ENCODE measurements at regions not wholly inside any gene's neighbourhood (a gene's known extent, or its start where the extent isn't known, plus 50 kb on each side); places are given as distances from the start of the nearest gene placed in this dataset.
"Not testable (repeated sequence)": the region's sequence is repeated elsewhere in the genome, so short reads cannot be mapped to it uniquely, and the experiment has no call there.

DNA sequence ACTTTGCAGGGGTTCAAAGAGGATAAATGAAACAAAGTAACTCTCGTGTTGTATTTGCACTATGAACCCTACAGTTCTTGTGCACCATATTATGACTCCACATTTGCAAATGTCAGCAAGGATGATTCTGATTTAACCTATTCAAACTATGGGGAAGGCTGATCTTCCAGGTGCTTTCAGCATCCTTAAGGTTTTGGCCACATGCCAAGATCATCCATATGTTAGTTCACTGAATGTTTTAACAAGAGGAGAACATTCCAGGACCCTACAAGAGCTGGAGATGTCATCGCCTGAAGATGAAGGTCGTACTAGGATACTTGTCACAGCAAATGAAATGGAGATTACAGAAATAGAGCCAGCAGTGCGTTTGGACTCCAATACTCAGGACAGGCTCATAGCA lies 114.2 kb downstream of the DHRS2 start:
- no peak for ATAC-seq
- DNase-seq (ENCODE audit: low spot score) = no peak

DNA sequence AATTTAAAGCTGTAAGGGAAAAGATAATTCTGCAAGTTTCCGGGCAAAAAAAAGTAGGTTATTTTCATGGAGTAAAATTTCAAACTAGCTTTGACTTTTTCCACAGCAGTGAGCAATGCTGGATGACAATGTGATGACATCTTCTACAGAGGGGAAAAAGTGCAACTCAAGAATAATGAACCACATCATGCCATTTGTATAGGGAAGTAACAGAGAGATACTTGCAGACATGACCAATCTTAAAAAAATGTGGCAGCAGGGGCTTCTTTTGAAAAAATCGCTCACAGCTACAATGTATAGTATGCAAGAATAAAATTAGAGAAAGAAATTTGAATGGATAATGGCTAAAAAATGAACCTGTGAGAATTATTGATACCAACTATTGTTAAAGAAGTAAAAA lies 115.5 kb downstream of the DHRS2 start:
- no peak for ATAC-seq
- DNase-seq (ENCODE audit: low spot score) = no peak

DNA sequence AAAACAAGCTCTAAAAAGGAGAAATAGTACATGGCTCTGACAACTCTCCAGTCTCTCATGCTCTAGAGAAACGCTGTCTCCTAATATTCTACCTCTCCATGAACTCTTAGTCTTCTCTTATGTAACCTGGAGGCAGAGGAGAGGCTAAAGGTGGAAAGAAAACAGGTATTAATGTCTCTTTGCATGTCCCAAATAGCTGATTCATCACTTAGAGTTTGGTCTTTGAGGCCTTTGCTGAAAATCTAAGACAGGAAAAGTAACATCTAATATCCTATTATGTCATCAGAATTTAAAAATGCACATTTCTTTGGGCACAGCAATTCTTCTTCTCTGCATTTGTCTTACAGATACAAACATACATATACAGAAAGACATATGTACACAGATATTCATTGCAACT lies 127.2 kb downstream of the DHRS2 start:
- DNase-seq (ENCODE audit: low spot score) (no peak), ATAC-seq (peak; percentile 31)

DNA sequence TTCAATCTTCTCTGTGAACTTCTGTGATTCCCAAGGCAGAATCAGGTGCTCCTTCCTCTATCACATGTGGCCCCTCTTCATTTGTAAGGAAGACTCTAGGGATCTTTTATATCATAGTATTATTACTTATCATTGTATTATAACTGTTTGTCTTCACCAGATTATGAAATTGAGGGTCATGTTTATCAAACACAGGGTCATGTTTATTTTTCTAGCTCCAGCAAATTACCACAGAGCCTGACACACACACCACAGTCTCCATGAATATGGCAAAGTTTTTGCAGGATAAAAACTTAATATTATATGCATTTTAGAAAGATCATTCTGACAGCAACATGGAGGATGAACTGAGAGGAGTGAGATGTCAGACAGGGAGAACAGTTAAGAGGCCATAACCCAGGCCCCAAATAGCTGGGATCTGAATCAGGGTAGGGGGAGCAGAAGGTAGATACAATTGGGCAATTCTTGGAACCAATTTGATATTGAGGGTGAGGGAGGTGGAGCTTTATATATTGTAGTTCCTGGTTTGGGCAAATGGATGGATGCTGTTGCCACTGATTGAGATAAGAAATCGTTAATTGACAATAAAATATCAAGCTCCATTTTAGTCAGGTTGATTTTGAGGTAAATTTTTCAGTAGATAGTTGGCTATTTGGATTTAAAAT lies 130.7 kb downstream of the DHRS2 start:
- peak; percentile 85 for ATAC-seq
- DNase-seq (ENCODE audit: low spot score) = no peak

DNA sequence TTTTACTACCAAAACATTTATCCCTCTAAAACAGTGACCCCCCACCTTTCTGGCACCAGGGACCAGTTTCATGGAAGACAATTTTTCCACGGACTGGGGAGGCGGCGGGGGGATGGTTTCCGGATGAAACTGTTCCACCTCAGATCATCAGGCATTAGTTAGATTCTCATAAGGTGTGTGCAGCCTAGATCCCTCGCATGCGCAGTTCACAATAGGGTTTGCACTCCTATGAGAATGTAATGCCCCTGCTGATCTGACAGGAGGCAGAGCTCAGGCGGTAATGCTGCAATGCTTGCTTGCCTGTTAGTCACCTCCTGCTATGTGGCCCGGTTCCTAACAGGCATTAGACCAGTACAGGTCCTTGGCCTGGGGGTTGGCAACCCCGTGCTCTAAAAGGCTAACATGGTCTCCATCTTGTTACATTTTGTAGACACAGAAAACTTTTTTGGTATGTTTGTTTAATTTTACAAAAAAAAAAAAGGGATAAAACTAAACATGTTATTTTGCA lies 133.1 kb downstream of the DHRS2 start:
- not testable (repeated sequence) for DNase-seq (ENCODE audit: low spot score)
- peak; percentile 71 for ATAC-seq

DNA sequence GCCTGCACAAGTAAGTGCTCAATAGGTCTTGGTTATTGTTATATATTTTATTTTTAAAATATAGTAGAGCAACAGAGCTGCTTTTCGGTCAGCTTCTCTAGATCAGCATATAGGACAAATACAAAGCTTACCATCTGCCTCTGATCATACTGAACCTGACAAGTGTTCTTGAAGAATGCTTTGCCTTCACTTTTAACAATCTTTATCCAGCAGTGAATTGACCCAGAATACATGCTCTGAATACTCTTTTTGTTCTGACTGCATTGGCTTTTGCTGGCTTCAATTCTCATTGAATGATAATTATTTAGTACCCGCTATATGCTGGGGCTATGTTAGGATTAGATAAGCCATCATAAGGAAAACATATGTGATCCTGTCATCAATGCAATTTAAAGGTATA lies 137.8 kb downstream of the DHRS2 start:
- no peak for ATAC-seq
- DNase-seq (ENCODE audit: low spot score) = no peak

DNA sequence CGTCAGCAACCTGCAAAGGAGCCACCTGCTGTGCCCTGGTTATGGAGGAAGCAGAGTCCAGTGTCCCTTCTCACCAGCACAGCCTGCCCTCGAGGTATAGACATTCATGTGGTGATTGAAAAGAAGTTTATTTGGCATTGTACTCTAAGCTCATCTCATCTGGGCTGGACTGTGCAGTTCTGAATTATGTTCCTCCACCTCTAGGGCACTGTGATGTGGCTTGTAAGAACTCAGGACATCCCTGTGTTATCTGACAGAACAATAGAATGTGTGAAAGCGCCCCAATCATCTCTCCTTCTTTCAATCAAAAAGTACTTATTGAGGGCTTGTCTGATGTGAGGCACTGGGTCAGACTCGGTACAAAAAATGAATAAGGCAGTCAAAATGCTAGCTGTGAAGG lies 140.1 kb downstream of the DHRS2 start:
- DNase-seq (ENCODE audit: low spot score) = no peak

DNA sequence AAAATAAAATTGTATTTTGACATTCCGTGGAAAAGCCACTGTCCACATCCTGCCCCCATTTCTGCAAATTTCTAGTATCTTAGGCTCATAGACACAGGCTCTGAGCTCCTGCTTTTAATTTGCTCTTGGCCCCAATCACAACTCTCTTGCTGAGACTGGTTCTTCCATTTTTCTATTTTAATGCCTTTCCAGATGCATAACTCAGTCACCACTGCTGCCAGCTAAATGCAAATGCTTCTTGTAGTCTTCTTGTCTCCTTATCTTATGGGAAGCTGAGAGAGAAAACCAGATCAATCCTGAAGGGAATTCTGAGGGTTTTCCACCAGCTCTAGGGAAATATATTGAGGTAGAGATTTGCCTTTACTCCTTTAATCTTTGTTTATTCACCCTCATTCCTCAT lies 149.0 kb downstream of the DHRS2 start:
- ATAC-seq = no peak
- DNase-seq (ENCODE audit: low spot score) = no peak

More for the DNA sequence above, 140.1 kb downstream of the DHRS2 start:
- no peak for ATAC-seq

DNA sequence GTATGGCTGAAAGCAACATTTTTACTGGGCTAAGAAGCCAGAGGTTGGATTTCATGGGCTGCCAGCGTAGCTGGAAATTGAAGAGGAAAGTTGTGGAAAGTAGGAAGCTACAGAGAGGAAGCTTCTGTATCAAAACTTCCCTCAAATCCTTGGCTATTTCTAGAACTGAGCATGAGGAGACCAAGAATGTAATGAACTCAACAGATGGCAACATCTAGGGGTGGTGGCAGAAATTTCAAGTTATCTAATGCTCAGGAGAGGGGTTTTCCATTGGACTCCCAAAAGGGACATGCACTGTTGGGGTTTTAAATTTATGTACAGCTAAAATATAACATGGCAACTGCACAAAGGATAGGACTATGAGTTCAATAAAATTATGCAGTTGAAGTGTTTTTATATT lies 151.3 kb downstream of the DHRS2 start:
- ATAC-seq (no peak), DNase-seq (ENCODE audit: low spot score) (no peak)

DNA sequence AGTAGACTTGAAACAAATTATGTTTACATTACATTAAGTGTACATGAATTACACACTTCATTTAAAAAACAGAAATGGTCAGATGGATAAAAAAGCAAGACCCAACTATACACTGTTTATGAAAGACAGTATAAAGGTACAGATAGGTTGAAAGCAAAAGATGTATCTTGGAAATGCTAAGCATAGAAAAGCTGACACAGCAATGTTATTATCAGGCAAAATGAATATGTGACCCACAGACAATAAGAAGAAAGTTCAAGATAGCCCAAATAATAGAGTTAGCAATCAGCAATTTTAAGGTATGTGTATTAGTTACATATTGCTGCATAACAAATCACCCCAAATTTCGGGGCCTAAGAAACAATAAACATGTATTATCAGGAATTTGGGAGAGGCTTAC lies 153.5 kb downstream of the DHRS2 start:
- ATAC-seq (no peak), DNase-seq (ENCODE audit: low spot score) (no peak)

DNA sequence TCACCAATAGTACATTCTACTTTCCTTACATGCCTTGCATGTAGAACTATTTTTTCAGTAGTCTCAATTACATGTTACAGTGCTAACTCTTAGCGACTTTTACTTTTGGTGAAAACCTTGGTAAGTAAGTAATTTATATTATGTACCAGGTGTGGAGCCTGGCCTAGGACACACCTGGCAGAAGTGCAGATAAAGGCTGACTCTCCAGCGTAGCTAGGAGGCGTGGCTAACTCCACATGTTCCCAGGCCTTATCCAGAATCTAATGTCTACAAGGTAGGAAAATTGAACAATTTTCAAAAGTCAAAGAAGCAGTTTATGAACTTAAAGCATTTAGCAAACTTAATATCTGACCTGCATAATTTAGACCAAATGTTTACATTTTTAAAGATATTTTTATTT lies 157.4 kb downstream of the DHRS2 start:
- DNase-seq (ENCODE audit: low spot score) = no peak
- no peak for ATAC-seq

DNA sequence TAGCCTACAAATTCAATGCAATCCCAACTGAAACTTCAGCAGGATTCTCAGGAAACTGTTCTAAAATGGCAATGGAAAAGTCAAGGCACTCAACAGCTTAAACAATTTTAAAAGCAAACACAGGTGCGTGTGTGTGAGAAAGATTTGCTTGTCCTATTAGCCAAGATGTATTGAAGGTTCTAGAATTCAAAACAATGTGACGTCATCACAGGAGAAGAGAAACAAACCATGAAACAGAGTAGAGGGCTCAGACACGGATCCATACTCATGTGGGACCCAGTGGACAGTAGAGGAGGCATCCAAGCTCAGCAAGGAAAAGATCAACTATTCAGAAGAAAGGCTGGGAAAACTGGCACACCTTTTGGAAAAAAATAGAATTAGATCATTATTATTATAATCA lies 152.8 kb upstream of the DHRS4 start:
- DNase-seq (ENCODE audit: low spot score) = no peak
- no peak for ATAC-seq

DNA sequence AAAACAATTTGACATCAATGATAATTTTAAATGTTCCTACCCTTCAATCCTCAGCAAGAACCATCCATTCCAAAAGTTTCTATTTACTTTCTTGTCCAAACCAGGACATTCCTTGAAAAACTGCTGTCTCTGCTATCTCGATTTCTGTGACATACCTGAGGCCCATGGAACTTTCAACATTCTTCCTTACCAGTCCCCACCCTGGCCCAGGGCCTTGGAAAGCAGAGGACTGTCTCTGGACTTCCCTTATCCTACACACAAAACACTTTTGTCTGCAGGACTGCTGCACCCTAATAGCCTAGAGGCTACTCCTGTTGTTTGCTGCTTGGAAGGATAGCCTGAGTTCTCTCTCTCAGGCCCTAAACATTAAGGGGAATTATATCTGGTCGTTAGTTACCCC lies 151.8 kb upstream of the DHRS4 start:
- ATAC-seq = no peak
- DNase-seq (ENCODE audit: low spot score) = no peak

DNA sequence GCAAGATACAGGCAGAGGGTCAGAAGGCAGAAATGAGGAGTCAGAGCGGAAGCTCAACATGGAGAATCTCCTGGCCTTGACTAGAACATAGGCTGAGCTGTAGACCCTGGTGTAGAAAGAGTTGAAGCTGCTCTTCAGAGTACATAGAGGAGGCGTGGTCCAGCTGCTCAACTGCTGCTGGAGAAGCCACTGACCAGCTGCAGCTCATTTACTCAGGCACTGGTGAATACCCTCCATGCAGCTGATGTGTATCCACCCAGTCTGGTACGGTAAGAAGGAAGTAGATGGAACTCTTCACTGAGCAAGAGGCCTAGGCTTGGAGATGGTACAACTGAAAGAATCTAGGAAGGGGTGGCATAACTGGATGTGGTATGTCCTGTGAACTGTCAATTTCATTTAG lies 148.8 kb upstream of the DHRS4 start:
- DNase-seq (ENCODE audit: low spot score) = no peak
- ATAC-seq = no peak

DNA sequence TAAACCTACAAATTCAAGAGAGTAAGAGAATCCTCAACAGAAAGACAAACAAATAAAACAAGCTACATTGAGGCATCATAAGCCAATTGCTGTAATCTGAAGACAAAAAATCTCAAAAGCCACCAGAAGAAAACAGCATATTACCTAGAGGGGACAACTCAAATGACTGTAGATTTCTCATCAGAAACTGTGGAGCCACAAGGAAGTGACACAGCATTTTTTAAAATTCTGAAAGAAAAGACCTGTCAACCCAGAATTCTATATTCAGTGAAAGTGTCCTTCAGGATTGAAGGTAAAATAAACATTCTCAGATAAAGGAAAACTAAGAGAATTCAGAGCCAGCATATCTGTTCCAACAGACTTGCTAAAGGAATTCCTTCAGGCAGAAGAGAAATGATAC lies 147.8 kb upstream of the DHRS4 start:
- no peak for DNase-seq (ENCODE audit: low spot score)
- no peak for ATAC-seq

DNA sequence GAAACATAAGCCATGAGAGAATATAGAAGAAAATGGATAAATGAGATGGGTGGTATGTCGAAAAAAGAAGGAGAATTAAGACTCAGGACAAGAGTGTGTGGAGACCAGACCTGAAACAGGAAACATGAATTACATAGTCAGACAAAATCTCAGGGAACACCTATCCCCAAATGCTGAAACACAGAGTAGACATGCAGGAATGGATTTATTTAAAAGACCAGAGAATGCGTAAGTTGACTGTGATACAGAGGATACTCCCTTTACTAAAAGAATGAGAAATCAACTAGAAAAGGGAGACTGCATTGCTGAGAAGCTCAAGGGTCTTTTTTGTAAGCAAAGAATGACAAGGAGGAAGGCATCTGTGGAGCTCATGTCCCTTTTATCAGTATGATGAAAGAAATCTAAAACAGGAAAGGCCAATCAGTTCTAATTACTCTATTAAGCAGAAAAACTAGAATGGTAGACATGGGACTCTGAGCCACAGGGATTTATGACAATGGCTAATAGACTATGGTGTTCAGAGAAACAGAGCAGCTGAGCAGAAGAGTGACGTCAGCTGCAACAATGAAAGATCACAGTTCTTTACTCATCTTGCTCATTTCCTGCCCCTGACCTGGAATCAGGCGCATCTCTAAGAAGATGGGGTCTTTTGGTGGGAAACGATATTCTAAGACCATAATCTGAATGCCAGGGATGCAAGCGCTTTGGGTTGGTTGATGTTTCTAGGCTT lies 138.9 kb upstream of the DHRS4 start:
- no peak for ATAC-seq
- DNase-seq (ENCODE audit: low spot score) = no peak

DNA sequence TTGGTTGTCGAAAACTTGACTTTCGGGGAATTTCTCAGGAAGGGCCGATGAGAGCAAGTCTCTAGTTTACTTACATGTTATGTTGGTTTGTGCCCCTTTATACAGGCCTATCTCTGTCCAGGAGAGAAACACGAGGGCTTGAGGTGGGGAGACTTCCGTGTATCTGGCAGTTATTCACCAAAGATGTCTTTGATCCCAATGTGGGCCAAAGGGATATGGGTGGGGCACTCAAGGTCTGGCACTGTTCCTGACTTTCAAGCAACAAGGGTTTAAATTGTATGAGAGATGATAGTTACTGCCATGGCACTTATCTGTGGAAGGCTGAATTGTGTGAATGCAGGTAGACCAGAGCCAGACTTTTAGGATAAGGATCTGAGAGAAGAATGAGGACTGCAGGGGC lies 137.2 kb upstream of the DHRS4 start:
- ATAC-seq (no peak), DNase-seq (ENCODE audit: low spot score) (no peak)

DNA sequence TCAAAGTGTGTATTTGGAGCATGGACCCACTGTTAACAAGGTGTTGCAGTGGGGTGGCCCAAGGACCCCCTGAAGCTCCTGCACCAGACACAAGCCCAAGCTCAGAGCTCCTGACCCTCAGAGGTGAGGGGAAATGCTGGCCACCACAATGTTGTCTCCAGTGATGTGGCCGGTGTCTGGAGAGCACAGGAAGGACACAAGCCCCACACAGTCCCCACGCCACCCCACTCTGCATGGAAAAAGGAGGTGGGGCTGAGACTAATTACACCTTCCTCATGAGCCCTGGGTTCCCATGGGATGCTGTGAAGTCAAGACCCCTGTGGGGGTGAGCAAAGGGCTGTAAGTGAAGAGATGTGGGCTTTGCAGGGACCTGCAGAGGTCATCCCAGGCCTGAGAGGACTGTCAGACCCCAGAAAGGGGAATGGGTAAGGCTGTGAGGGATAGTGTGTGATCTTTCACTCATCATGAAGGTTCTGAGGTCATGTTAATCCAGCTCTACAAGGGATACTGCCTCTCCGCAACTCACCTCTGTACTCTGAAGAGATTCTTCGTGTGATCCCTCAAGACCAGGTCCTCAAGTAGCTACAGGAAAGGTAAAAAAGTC lies 136.3 kb upstream of the DHRS4 start:
- DNase-seq (ENCODE audit: low spot score) (no peak), ATAC-seq (no peak)

DNA sequence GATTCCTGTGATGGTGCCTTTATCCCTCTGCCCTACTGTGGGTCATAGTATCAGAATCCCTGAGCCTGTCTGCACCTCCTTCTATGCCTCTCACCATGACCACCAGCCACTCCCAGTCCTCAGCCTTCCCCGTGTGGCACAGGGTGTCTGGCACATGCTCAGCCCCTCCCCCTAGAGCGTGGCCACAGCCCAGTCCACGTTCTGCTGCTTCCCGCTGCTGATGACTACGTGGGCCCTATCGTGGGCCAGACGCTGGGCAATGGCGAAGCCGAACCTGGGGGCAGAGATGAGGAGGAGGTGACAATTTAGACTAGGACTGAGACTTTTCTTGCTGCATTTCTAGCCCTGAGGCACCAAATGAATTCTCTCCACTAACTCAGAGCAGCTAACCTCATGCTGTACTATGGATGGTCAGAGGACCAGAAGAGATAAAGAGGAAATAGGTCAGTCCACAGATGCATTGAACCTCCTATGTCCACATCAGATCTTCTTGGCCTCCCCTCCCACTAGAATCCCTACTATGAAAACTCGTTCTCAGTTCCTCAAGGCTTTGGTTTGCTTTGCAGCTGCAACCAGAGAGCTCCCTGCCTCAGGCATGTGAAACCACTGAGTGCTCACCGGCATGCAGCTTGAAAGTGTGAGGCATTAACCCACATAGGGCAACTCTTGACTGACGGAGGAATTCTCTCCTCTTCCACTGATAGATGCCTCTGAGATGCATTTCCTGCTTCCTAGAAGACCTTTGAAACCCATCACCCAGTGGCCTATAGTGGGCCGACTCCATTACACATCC lies 126.3 kb upstream of the DHRS4 start:
- ATAC-seq (no peak), DNase-seq (ENCODE audit: low spot score) (no peak)

DNA sequence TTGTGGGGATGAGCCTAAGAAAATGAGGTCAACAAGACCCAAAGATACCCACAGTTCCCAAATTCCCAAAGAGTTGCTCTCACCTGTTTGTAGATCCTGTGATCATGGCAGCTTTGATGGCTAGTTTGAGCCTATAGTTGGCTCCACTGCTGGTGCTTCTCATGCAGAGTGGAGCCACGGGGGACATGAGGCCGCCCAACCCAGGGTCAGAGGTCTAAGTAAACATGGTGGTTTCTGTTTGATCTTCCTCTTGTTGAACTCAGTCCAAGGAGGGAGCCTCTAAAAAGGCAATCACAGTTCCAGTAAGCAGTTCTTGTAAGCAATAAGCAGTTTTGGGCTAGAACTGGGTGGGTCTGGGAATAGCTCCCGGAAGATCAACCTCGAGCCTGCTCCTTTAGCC lies 125.6 kb upstream of the DHRS4 start:
- DNase-seq (ENCODE audit: low spot score) (no peak), ATAC-seq (no peak)

DNA sequence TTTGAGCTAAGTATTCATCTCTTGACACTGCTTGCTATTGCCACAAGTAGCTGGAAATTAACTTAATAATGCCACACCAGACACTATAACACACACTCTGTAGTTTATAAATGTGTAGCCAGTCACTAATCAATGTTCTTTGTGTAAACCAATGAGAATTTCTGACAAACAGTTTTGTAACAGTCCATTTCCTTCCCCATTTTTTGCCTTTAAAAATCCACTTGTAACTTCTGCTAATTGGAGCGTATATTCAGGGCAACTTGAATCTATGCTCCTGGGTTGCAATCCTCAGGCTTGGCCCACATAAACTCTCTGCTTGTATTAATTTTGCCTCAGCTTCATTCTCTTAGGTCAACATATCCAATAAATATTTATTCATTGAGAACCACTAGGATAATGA lies 125.0 kb upstream of the DHRS4 start:
- ATAC-seq = no peak
- DNase-seq (ENCODE audit: low spot score) = no peak

Data from left lobe of liver (tissue), 2 donors.